MM.1S (cell line): ENCODE measurements at regions not wholly inside any gene's neighbourhood (a gene's known extent, or its start where the extent isn't known, plus 50 kb on each side); places are given as distances from the start of the nearest gene placed in this dataset.

Experiments
- EZH2 ChIP-seq: fragments of 300-600 bp; sonication (generic); optimal IDR thresholded peaks from 2 replicates; pipeline ENCODE3; 2017; ENCODE audit warnings: low read depth, mild to moderate bottlenecking, antibody characterized with exemption, low read length, mixed read lengths
- EZH2phosphoT487 ChIP-seq: fragments of 300-600 bp; sonication (generic); IDR thresholded peaks from 2 replicates; pipeline ENCODE4 v1.6.1; 2018; ENCODE audit warnings: antibody characterized with exemption, low read length
- TF ChIP-seq, protein P1 (sequence below): fragments of 300-600 bp; sonication (generic); IDR thresholded peaks from 2 replicates; pipeline ENCODE4 v1.5.1; 2016; ENCODE audit warnings: antibody characterized with exemption, low read length, mixed read lengths

DNA sequence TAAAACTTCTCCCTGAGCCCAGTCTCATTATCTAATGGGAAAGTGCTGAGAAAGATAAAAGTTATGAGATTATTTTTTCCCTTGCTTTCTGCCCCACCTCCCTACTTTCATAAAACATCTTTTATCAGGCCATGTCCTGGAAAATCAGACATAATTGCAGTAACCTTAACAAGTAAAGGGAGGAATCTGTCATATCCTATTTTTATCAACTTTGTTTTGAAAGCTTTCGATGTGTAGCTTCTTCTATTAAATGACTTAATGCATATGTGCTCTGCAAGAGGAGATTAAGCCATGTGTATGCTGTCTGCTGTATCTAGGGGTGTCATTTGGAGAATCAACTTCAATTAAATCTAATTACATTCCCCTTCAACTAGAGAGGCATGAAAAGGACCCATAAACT, 408.9 kb downstream of the CBLN4 start:
- TF ChIP-seq, protein P1, sequence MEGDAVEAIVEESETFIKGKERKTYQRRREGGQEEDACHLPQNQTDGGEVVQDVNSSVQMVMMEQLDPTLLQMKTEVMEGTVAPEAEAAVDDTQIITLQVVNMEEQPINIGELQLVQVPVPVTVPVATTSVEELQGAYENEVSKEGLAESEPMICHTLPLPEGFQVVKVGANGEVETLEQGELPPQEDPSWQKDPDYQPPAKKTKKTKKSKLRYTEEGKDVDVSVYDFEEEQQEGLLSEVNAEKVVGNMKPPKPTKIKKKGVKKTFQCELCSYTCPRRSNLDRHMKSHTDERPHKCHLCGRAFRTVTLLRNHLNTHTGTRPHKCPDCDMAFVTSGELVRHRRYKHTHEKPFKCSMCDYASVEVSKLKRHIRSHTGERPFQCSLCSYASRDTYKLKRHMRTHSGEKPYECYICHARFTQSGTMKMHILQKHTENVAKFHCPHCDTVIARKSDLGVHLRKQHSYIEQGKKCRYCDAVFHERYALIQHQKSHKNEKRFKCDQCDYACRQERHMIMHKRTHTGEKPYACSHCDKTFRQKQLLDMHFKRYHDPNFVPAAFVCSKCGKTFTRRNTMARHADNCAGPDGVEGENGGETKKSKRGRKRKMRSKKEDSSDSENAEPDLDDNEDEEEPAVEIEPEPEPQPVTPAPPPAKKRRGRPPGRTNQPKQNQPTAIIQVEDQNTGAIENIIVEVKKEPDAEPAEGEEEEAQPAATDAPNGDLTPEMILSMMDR, result no peak
- no peak for TF ChIP-seq EZH2phosphoT487
- TF ChIP-seq EZH2, result no peak
